KG1 (cell line): ENCODE measurements at regions not wholly inside any gene's neighbourhood (a gene's known extent, or its start where the extent isn't known, plus 50 kb on each side); places are given as distances from the start of the nearest gene placed in this dataset.
"Not testable (repeated sequence)": the region's sequence is repeated elsewhere in the genome, so short reads cannot be mapped to it uniquely, and the experiment has no call there.

ENCODE experiments used
- DNase-seq: peaks from one replicate; lab custom pipeline; 2025; lab: John Stamatoyannopoulos, UW

DNA sequence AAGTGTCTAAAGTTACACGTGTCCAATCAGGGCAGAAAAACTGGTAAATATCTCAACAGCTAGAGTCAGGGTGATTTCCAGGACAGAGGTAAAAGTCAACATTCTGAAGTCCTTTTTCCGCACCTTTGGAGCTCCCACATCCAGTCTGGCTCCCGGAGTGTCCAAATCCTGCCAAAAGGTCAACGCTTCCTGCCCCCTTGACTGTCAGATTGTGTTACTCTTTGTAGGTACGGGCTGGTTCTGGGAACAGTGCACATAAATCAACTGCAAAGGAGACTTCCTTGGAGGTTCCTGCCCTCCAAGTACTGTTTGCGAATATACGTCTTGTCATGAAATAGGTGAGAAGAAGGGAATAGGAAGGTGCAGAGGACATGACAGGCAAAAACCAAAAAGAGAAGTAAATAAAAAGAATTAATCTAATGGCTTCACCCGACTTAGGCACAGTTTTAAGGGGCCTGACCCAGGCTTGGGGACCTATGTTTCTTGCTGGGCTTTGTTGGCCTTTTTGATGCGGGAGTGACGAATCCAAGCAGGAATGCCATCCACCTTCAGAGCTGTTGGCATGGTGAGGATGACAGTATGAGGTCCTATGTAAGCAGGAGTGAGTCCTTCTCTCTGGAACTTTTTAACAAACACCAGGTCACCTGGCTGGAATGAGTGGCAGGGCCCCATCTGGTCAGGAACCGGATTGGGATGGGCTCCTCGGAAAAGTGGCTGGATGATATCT, 155.4 kb downstream of the TRIM27 start:
- DNase-seq: no peak

GRCh38 chr6:28769626-28770402, 154.0 kb downstream of the TRIM27 start:
- DNase-seq: no peak

GRCh38 chr6:28770732-28771131, 153.1 kb downstream of the TRIM27 start:
- no peak for DNase-seq

DNA sequence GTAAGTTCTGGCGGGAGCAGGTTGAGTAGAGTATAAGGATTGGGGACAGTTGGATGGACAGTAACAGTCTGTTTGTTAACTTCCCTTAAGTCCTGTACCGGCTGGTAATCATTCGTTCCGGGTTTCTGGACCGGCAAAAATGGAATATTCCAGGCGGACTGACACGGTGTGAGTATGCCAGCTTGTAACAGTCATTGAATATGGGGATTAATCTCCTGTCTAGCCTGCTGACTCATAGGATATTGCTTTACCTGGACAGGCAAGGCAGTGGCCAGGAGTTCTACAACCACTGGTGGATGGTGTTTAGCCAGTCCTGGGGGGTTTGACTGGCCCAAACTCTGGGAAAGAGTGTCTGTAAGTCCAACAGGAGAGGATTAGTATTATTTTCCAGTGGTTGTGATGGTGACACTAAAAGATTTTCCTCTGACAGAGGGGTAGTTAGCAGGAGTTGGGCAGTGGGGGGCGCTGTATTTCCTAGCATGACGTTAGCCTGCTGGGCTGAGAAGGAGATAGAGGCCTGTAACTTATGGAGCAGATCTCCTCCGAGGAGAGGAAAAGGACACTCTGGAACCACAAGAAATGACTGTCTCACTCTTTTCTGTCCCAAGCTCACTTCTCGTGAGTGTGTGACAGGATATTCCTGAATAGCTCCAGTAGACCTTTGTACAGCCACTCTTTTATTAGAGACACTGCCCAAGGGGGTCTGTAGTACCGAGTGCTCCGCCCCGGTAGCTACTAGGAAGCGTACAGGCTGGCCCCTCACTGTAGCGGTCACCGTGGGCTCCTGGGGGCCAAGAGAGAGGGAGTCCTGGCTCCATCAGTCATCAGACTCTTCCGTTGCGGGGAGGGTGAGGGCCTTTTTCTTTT, 152.2 kb downstream of the TRIM27 start:
- DNase-seq: no peak

- DNase-seq: no peak
These were observed 151.1 kb downstream of the TRIM27 start for GRCh38 chr6:28772480-28773381.

DNA sequence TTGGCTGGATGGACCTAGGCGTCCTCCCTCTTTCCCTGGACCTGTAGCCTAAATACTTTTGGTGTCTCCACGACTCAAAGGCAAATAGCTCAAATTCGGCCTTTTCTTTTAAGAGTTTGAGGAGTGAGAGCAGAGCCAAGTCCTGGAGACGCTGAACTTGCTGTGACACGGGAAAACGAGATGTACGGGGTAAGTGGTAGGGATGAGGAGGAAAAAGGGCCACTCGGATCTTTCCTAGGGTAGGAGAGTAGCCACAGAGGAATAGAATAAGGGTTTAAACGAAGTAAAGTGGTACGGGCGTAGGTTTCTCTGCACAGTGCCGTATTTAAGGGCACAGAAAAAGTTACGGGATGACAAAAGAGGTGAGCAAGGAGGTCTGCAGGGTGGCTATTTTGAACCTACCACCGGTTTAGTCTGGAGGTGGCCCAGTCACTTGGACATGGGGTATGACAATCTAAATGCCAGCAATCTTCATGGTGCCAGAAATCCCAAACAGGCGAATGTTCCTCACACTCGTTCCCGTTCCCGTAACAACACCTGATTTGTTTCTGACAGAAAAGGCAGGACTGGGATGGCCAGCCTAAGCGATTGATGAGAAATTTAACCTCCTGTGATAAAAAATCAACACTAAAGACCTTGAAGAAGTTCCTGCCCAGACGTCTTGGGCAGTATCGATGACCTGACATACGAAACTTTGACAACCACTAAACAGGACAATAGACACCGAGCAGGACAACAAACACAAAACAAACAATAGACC, 149.3 kb downstream of the TRIM27 start:
- no peak for DNase-seq

DNA sequence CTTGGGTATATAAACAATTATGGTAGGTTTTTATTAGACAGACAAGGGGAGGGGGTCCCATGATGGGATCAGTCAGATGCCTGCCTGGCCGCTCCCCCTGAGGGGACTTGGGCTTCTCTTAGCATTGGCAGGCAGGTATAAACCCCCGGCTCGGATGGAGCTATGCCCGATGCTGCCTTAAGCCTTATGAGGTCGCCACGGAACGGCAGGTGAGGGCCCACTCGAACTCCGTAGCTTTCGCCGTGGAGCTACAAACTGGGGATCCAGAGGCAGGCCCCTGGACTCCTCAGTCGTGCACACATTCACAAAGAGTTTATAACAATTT, 148.8 kb downstream of the TRIM27 start:
- DNase-seq: no peak

DNA sequence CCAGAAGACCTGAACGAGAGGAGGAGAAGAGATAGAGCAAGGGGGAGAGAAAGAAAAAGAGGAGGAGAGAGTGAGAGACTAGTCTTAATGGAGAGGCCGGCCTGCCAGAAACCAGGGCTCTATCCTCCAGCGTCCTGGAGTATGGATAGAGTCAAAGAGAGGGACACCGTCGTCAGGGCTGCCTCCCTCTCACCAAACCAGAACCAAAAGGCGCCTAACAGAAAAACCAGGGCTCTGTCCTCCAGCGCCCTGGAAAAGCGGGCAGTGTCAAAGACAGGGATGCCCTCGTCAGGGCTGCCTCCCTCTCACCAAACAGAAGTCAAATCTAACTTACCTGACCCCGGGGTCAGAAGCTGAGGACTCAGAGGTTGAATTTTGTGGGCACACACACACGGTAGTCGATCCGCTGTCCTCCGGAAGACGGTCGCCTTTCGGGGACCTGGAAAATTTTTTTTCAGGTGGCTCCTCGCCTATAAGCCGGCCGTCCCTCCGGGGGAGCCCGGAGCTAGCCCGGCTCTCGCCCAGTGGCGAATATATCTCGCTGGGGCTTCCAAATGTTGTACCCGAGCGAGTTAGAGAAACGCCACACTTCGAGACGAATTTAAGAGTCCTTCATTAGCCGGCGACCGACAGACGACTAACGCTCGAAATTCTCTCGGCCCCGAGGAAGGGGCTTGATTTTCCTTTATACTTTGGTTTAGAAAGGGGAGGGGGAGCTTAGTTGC, 148.2 kb downstream of the TRIM27 start:
- no peak for DNase-seq

- DNase-seq: no peak
These were observed 147.3 kb downstream of the TRIM27 start for GRCh38 chr6:28776269-28777146.

DNA sequence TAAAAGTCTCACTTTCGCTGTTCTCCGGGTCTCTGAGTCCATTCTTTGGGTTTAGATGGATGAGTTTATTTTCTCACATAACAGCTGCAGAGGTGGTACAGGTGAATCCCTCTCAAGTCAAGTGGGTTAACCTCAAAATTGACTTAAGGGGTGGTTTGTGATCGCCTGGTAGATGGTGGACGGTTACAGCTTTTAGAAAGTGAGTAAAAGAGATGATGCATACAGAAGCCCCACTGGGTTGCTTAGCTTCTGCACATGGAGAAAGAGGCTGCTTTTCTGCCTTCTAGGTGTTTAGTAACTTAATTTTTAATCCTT, 146.7 kb downstream of the TRIM27 start:
- DNase-seq: no peak

- DNase-seq: no peak
These were observed 141.6 kb downstream of the TRIM27 start for GRCh38 chr6:28782113-28782673.

- no peak for DNase-seq
These were observed 137.7 kb downstream of the TRIM27 start for GRCh38 chr6:28785962-28786679.

DNA sequence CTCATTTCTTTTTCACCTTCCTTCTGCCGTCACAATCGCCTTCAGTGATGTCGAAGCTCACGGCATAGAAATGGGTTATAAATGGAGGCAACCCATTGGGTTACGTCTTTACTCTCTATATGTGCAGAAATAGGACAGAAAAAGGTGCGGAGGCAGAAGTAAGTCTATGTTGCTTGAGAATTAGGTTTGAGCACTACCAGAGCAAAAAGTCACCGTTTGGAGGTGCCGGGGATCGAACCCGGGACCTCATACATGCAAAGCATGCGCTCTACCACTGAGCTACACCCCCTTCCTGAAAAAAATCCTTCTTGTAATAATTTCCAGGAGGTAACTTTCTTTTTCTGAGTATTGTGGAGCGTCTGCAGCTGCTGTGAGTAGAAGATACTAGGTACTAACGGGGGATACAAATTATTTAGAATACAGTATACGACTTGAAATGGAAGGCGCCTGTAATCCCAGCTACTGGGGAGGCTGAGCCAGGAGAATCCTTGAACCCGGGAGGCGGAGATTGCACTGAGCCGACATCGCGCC, 134.2 kb downstream of the TRIM27 start:
- DNase-seq: peak; percentile 71

DNA sequence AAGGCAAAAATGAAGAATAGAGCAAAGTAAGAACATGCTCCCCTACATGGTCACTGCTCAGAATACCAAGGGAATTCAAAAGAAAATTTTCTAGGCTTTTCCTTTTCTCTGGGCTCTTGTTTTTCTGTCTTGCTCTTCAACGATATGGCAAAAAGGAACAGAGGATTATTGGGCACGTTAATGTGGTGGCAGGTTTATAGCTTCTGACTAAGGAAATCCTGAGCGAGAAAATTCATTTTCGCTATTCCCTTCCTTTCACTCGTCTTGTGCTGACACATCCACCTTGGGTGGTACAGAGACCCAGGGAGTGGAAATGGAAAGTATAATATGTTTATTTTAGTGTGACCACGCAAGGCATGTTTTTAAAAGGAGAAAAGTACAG, 132.8 kb downstream of the TRIM27 start:
- no peak for DNase-seq

DNA sequence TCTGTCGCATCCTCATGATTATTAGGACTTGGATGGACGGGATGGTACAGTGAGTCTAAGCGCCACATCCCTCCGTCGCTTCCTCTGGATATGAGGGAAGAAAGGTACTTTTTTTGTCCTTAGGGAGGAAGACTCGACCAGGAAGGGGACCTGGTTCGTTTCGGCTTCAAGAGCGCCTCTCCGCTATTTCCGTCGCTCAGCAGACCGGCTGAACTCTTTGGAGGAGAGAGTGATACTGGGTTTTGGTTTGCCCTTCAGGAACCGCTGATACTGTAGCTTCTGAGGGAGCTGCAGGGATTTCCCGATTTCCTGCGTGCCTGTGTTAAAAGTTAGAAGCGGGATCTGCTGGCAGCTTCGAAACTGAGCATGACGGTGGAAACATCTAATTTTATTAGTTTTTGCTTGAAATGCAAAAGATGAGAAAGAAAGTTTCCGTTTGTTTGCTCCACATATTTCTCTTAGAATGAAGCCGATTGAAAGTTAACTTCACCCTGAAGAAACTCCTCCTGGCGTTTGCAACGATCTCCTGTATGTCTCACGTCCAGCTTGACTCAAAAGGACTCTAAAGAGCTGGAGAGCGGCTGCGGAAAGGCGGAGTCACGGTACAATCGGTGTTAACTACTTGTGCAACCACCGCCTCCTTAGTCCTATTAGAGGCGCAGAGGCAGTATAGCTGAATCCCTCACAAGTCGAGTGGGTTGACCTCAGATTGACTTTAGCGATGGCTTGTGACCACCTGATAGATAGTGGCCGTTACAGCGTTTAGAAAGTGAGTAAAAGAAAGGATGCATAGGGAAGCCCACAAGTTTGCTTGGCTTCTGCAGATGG, 129.4 kb downstream of the TRIM27 start:
- no peak for DNase-seq

DNA sequence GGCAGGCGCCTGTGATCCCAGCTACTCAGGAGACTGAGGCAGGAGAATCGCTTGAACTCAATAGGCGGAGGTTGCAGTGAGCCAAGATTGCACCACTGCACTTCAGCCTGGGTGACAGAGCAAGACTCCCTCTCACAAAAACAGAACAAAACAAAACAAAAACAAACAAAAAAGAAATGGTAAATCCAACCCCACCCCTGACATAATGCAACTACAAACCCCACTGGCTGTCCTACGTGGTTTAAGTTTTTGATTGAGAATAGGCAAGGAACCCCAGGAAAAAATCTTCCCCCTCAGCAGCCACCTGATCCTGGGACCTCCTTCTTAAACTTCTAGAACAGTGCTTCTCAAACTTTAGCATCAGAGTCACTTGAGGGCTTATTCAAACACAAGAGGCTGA, 123.1 kb downstream of the TRIM27 start:
- DNase-seq: not testable (repeated sequence)
